SK-N-MC (cell line): ENCODE measurements at regions not wholly inside any gene's neighbourhood (a gene's known extent, or its start where the extent isn't known, plus 50 kb on each side); places are given as distances from the start of the nearest gene placed in this dataset.

Source experiments
- EZH2 ChIP-seq: fragments of 200-600 bp; sonication (generic); IDR thresholded peaks from one replicate; pipeline ENCODE4 v1.6.1; 2017; ENCODE audit warnings: antibody characterized with exemption
- FOXP2 ChIP-seq: optimal IDR thresholded peaks from 2 replicates; pipeline ENCODE3; 2011; ENCODE audit warnings: mild to moderate bottlenecking, moderate library complexity; ENCODE audit not compliant: insufficient read depth; ENCODE audit errors: extremely low read length, control extremely low read depth
- POLR2AphosphoS5 ChIP-seq: IDR thresholded peaks from 2 replicates; pipeline ENCODE4 v1.6.1; 2012; ENCODE audit warnings: mild to moderate bottlenecking, low read depth, low read length, borderline replicate concordance

DNA sequence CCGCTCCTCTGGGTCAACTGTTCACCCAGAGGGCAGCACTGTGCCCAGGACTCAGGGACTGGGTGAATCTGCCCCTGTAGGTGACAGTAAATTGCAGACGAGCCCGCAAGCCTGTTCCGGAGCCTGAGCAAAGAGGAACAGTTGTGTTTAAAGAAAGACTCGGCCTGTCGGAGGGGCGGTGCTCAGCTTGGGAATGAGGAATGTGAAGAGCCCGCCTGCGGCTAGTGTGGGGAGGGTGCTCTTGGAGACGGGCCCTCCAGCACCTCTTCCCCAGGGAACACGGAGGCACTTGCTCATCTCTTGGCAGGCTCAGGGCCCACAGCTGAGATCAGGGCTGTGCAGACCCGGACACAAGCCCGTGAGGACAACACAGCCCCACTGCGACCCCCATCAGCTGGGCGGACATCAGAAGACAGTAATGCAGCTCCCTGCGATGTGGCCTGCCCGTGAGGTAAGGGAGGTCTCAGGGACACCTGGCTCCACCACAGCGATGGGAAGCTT lies 299.0 kb downstream of the NDUFA10 start:
- TF ChIP-seq POLR2AphosphoS5, result no peak
- TF ChIP-seq EZH2, result no peak
- no peak for TF ChIP-seq FOXP2
